Natural killer cell (primary cell): ENCODE measurements at regions not wholly inside any gene's neighbourhood (a gene's known extent, or its start where the extent isn't known, plus 50 kb on each side); places are given as distances from the start of the nearest gene placed in this dataset.

Experiments used
- ATAC-seq, 3 donors: fragments of 150-1000 bp in 2 of 3; fragments of 200-7000 bp in 1 of 3; cut with Tn5 transposase; 1 replicate in 1 of 3; 2 replicates in 2 of 3; pipeline ENCODE4 v1.10.0; 2021; ENCODE audit warnings: mild to moderate bottlenecking in 2 of 3, moderate library complexity in 2 of 3
- DNase-seq, 2 donors: peaks; one replicate each; pipeline versions ENCODE4 v3.0.0 to v3.0.0-alpha.2; 2013 to 2021; ENCODE audit warnings: mixed read lengths in 1 of 2
- H3K27ac ChIP-seq: one replicate; pipeline ENCODE4 v1.5.1; 2013; ENCODE audit warnings: mild to moderate bottlenecking, low read length
- H3K27me3 ChIP-seq: one replicate; pipeline ENCODE4 v1.6.1; 2013; ENCODE audit warnings: low read length; ENCODE audit not compliant: control insufficient read depth, insufficient read depth
- H3K36me3 ChIP-seq: one replicate; pipeline ENCODE4 v1.6.1; 2013; ENCODE audit warnings: low read length; ENCODE audit not compliant: control insufficient read depth, insufficient read depth
- H3K4me1 ChIP-seq: one replicate; pipeline ENCODE4 v1.6.1; 2013; ENCODE audit warnings: low read length; ENCODE audit not compliant: control insufficient read depth, insufficient read depth
- H3K4me3 ChIP-seq: one replicate; pipeline ENCODE4 v1.5.1; 2013; ENCODE audit warnings: low read length
- H3K9me3 ChIP-seq: one replicate; pipeline ENCODE4 v1.6.1; 2013; ENCODE audit warnings: low read length; ENCODE audit not compliant: control insufficient read depth, insufficient read depth
- H3K27ac Mint-ChIP-seq, 2 donors: one replicate each; pipeline ENCODE4 v1.8.0; 2022; ENCODE audit warnings: mild to moderate bottlenecking in 2 of 2, mixed read lengths in 2 of 2, moderate library complexity in 1 of 2
- H3K27me3 Mint-ChIP-seq, 2 donors: one replicate each; pipeline ENCODE4 v1.8.0; 2022; ENCODE audit warnings: low read depth in 2 of 2, mixed read lengths in 2 of 2
- H3K36me3 Mint-ChIP-seq: one replicate; pipeline ENCODE4 v1.8.0; 2022; ENCODE audit warnings: mixed read lengths
- H3K4me1 Mint-ChIP-seq, 2 donors: one replicate each; pipeline ENCODE4 v1.8.0; 2022; ENCODE audit warnings: mixed read lengths in 2 of 2
- H3K4me3 Mint-ChIP-seq: one replicate; pipeline ENCODE4 v1.8.0; 2022; ENCODE audit warnings: mild to moderate bottlenecking, moderate library complexity, mixed read lengths
- H3K9me3 Mint-ChIP-seq, 2 donors: one replicate each; pipeline ENCODE4 v1.8.0; 2022; ENCODE audit warnings: mixed read lengths in 2 of 2
- WGBS: methylation state at CpG from one replicate; pipeline ENCODE4 v1.1.7; 2013; ENCODE audit warnings: missing lambda C conversion rate; ENCODE audit not compliant: insufficient coverage; 5-methylcytosine and 5-hydroxymethylcytosine counted together
- intact Hi-C: fragments of 100-400 bp; cut with micrococcal nuclease; formaldehyde crosslinking; loops from one replicate; pipeline ENCODE4 v1.14.2; 2022
- TF ChIP-seq, protein P1 (sequence below): fragments of 200-600 bp; IDR thresholded peaks from one replicate; pipeline ENCODE4 v1.8.0; 2022; ENCODE audit warnings: antibody characterized with exemption

DNA sequence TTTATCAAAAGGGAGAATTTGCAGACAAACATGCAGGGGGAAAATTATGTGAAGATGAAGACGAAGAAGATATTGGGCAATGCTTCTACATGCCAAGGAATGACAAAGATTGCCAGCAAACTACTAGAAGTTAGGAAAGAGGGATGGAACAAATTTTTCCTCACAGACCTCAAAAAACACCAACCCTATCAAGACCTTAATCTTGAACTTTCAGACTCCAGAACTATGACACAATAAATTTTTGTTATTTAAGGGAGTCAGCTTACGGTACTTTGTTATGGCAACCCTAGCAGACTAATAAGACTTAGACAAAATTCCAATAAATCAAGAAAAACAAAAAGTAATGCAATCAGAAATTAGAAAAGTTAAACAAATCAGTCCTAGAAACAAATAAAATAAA is 280.0 kb upstream of the GNAI1 start:
- Histone ChIP-seq H3K4me1 (no peaks in the 10 kb centered on the region), H3K4me3 (no peak overlapping the region), H3K27ac (no peak overlapping the region), H3K27me3 (no peaks in the 10 kb centered on the region), H3K36me3 (no peaks in the 10 kb centered on the region), H3K9me3 (peaks cover 2% of the 10 kb centered on the region)
- 77% methylated on average over 1 of the region's 2 CpGs for WGBS
- Mint-ChIP-seq H3K27ac (no peak overlapping the region), H3K4me3 (no peak overlapping the region), H3K4me1 (no peaks in the 10 kb centered on the region), H3K27me3 (no peaks in the 10 kb centered on the region), H3K9me3 (peaks cover 11 to 22% of the 10 kb centered on the region in 2 donors), H3K36me3 (peaks cover 11% of the 10 kb centered on the region)
- TF ChIP-seq, protein P1, sequence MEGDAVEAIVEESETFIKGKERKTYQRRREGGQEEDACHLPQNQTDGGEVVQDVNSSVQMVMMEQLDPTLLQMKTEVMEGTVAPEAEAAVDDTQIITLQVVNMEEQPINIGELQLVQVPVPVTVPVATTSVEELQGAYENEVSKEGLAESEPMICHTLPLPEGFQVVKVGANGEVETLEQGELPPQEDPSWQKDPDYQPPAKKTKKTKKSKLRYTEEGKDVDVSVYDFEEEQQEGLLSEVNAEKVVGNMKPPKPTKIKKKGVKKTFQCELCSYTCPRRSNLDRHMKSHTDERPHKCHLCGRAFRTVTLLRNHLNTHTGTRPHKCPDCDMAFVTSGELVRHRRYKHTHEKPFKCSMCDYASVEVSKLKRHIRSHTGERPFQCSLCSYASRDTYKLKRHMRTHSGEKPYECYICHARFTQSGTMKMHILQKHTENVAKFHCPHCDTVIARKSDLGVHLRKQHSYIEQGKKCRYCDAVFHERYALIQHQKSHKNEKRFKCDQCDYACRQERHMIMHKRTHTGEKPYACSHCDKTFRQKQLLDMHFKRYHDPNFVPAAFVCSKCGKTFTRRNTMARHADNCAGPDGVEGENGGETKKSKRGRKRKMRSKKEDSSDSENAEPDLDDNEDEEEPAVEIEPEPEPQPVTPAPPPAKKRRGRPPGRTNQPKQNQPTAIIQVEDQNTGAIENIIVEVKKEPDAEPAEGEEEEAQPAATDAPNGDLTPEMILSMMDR = no peak
- ATAC-seq (no peak), DNase-seq (no peak)
- intact Hi-C loops = no loop called here

DNA sequence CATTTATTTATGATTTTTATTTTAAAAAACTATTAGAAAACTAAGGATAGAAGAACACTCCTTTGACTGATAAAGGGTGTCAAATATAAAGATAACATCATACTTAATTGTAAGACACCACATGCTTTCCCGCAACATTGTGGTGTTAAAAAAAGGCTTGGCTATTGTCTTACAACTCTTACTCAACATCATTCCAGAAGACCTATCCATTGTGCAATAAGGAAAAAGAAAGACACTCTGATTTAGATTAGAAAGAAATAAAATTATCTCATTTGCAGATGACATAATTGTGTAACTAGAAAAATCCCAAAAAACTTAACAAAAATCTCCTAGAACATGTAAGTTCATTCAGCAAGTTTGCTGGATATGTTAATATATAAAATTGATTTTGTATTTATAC is 296.7 kb upstream of the GNAI1 start:
- ATAC-seq = no peak
- no CpG with 5 or more reads among the region's 1 CpG for WGBS
- Histone ChIP-seq H3K27ac (no peak overlapping the region), H3K9me3 (no peaks in the 10 kb centered on the region), H3K4me3 (no peak overlapping the region), H3K36me3 (no peaks in the 10 kb centered on the region), H3K27me3 (no peaks in the 10 kb centered on the region), H3K4me1 (no peaks in the 10 kb centered on the region)
- Mint-ChIP-seq H3K36me3 (no peaks in the 10 kb centered on the region), H3K4me1 (no peaks in the 10 kb centered on the region), H3K4me3 (no peak overlapping the region), H3K27ac (no peak overlapping the region), H3K9me3 (peaks cover 0 to 5% of the 10 kb centered on the region in 2 donors), H3K27me3 (no peaks in the 10 kb centered on the region)
- intact Hi-C loops = no loop called here
- DNase-seq = no peak
- TF ChIP-seq, protein P1 = no peak

DNA sequence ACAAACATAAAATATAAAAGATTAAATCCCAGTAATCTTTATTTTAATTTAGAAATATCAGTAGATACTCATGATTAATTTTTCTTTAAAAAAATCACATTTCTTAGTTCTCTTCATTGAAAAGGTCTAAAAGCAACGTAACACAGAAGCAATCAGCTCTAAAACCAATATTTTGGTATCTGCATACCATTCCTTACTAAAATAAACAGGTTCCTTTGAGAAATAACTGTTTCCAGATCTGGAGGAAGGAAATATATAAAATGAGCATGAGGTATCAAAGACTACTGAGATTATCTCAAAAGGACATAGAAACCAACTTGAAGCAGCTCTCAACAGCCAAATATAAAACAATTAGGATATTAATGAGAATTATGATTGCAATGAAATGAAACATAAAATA is 301.0 kb upstream of the GNAI1 start:
- DNase-seq (no peak), ATAC-seq (no peak)
- TF ChIP-seq, protein P1 = no peak
- no peak overlapping the region for H3K27ac ChIP-seq
- no CpG with 5 or more reads among the region's 1 CpG for WGBS
- no peaks in the 10 kb centered on the region for H3K9me3 ChIP-seq
- Mint-ChIP-seq H3K4me3 (no peak overlapping the region), H3K4me1 (no peaks in the 10 kb centered on the region), H3K9me3 (peaks cover 0 to 9% of the 10 kb centered on the region in 2 donors), H3K27ac (no peak overlapping the region), H3K27me3 (no peaks in the 10 kb centered on the region), H3K36me3 (no peaks in the 10 kb centered on the region)
- H3K27me3 ChIP-seq = no peaks in the 10 kb centered on the region
- H3K4me1 ChIP-seq = no peaks in the 10 kb centered on the region
- intact Hi-C loops = no loop called here
- no peaks in the 10 kb centered on the region for H3K36me3 ChIP-seq
- H3K4me3 ChIP-seq = no peak overlapping the region

DNA sequence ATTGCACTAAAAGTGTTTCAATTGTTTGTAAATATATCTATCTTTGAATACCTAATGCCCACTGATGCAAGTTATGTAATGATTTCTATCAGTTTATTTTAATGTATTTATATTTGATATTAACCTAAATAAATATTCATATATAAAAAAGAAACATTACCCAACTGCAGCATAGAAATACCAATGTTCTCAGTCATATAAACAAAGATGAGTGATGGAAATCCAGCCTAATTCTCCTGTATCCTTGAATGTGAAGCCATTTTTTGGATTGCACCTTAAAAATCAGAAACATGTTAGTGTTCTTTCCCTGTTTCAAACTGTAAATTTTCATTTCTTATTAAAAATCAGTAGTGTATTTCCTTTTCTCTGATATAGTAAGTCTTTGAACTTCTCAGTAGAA is 305.8 kb upstream of the GNAI1 start:
- no peak overlapping the region for H3K4me3 Mint-ChIP-seq
- DNase-seq = no peak
- no peaks in the 10 kb centered on the region for H3K9me3 ChIP-seq
- peaks cover 5% of the 10 kb centered on the region for H3K36me3 Mint-ChIP-seq
- H3K27ac ChIP-seq = no peak overlapping the region
- TF ChIP-seq, protein P1 = no peak
- no peaks in the 10 kb centered on the region for H3K27me3 Mint-ChIP-seq
- no peaks in the 10 kb centered on the region for H3K4me1 ChIP-seq
- H3K4me3 ChIP-seq = no peak overlapping the region
- no peaks in the 10 kb centered on the region for H3K27me3 ChIP-seq
- no peak overlapping the region for H3K27ac Mint-ChIP-seq
- no peaks in the 10 kb centered on the region for H3K36me3 ChIP-seq
- intact Hi-C loops = no loop called here
- peaks cover 9 to 11% of the 10 kb centered on the region in 2 donors for H3K9me3 Mint-ChIP-seq
- ATAC-seq = no peak
- H3K4me1 Mint-ChIP-seq = no peaks in the 10 kb centered on the region
